BJ (cell line): ENCODE measurements at regions not wholly inside any gene's neighbourhood (a gene's known extent, or its start where the extent isn't known, plus 50 kb on each side); places are given as distances from the start of the nearest gene placed in this dataset.

Experiments used
- CTCF ChIA-PET: fragments of 350-600 bp; formaldehyde crosslinking; extraction: SDS; loops from one replicate; lab custom pipeline; 2021; ENCODE audit warnings: antibody characterized with exemption, inconsistent platforms; lab: Yijun Ruan, JAX
- POLR2A ChIA-PET: fragments of 300-600 bp; sonication (Branson Sonifier 250); formaldehyde crosslinking; extraction: SDS; loops from one replicate; lab custom pipeline; 2021; ENCODE audit warnings: antibody characterized with exemption; lab: Charles Lee
- DNase-seq: peaks from one replicate; pipeline ENCODE4 v3.0.0-alpha.2; 2011; ENCODE audit warnings: low read depth
- H3K27me3 ChIP-seq: 2 replicates; pipeline ENCODE4 v1.6.0; 2011; ENCODE audit warnings: low read length; ENCODE audit not compliant: control insufficient read depth, insufficient read depth
- H3K36me3 ChIP-seq: 2 replicates; pipeline ENCODE4 v1.5.1; 2011; ENCODE audit warnings: low read length; ENCODE audit not compliant: control insufficient read depth, insufficient read depth
- H3K4me3 ChIP-seq: 2 replicates; pipeline ENCODE4 v1.5.1; 2011; ENCODE audit warnings: low read depth, mild to moderate bottlenecking, control low read depth, low read length
- CTCF ChIP-seq: IDR thresholded peaks from 2 replicates; pipeline ENCODE4 v1.5.1; 2011; ENCODE audit warnings: low read depth, mild to moderate bottlenecking, control low read depth, inconsistent platforms, low read length, moderate library complexity; ENCODE audit not compliant: insufficient read depth

GRCh38 chr5:118705959-118706667, 282.2 kb downstream of the DTWD2 start:
- Histone ChIP-seq H3K4me3 (no peak overlapping the region), H3K36me3 (no peaks in the 10 kb centered on the region), H3K27me3 (no peaks in the 10 kb centered on the region)
- ChIA-PET POLR2A (no interaction called here), CTCF (no interaction called here)
- TF ChIP-seq CTCF = no peak
- no peak for DNase-seq

- H3K36me3 ChIP-seq = no peaks in the 10 kb centered on the region
- no peak for TF ChIP-seq CTCF
- POLR2A ChIA-PET = no interaction called here
- no peak overlapping the region for H3K4me3 ChIP-seq
- no peaks in the 10 kb centered on the region for H3K27me3 ChIP-seq
- CTCF ChIA-PET = no interaction called here
- DNase-seq = no peak
Observed at GRCh38 chr5:118703241-118703640, 285.1 kb downstream of the DTWD2 start.

GRCh38 chr5:118701791-118702190, 286.6 kb downstream of the DTWD2 start:
- no peaks in the 10 kb centered on the region for H3K27me3 ChIP-seq
- no peak for TF ChIP-seq CTCF
- POLR2A ChIA-PET = no interaction called here
- CTCF ChIA-PET = no interaction called here
- H3K36me3 ChIP-seq = no peaks in the 10 kb centered on the region
- no peak overlapping the region for H3K4me3 ChIP-seq
- no peak for DNase-seq

GRCh38 chr5:118700510-118700909, 287.8 kb downstream of the DTWD2 start:
- no peak overlapping the region for H3K4me3 ChIP-seq
- no peak for TF ChIP-seq CTCF
- DNase-seq = no peak
- no peaks in the 10 kb centered on the region for H3K36me3 ChIP-seq
- no peaks in the 10 kb centered on the region for H3K27me3 ChIP-seq
- ChIA-PET POLR2A (no interaction called here), CTCF (interaction anchor here (0.7 kb wide), 1 partner anchor 91 kb away, joined by 3 read pairs; no protein-coding TSS in a partner anchor)

GRCh38 chr5:118698774-118699173, 289.6 kb downstream of the DTWD2 start:
- Histone ChIP-seq H3K36me3 (no peaks in the 10 kb centered on the region), H3K4me3 (no peak overlapping the region), H3K27me3 (no peaks in the 10 kb centered on the region)
- no peak for TF ChIP-seq CTCF
- ChIA-PET POLR2A (no interaction called here), CTCF (interaction anchor here (0.6 kb wide), 1 partner anchor 169 kb away, joined by 3 read pairs; no protein-coding TSS in a partner anchor)
- DNase-seq = no peak
